KOPT-K1 (cell line): ENCODE measurements at regions not wholly inside any gene's neighbourhood (a gene's known extent, or its start where the extent isn't known, plus 50 kb on each side); places are given as distances from the start of the nearest gene placed in this dataset.

Experiments used
- H3K27ac ChIP-seq: fragments of 200-600 bp; sonication (generic); 2 replicates; pipeline ENCODE4 v1.5.1; 2016; ENCODE audit warnings: antibody characterized with exemption, mild to moderate bottlenecking, low read depth, low read length; ENCODE audit not compliant: poor library complexity, severe bottlenecking
- H3K36me3 ChIP-seq: fragments of 200-600 bp; sonication (generic); 2 replicates; pipeline ENCODE4 v1.5.1; 2017; ENCODE audit warnings: antibody characterized with exemption, mild to moderate bottlenecking, low read length, moderate library complexity; ENCODE audit not compliant: insufficient read depth
- H3K9me3 ChIP-seq: fragments of 200-600 bp; sonication (generic); 2 replicates; pipeline ENCODE4 v1.5.1; 2017; ENCODE audit warnings: antibody characterized with exemption, low read length, mild to moderate bottlenecking; ENCODE audit not compliant: insufficient read depth, poor library complexity, severe bottlenecking

DNA sequence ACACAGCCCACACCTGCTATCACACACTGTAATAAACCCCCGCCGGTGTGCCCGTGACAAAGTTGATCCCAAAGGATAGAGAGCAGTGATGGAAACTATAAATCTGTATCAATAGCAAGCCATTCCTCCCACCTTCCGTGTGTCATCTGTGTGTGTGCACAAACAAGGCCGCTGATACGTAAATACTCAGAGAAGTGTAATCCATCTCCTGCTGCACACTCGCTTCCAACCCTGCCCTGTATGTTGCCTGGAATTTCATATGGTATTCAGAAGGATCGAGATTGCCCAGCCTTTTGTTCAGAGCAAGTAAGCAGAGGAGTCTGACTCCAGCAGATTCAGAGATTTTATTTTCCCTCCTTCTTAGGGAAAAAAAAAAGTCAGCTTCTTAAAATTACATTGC lies 581.1 kb upstream of the ZFHX3 start:
- H3K27ac ChIP-seq, result no peak overlapping the region
- no peaks in the 10 kb centered on the region for H3K9me3 ChIP-seq
- no peaks in the 10 kb centered on the region for H3K36me3 ChIP-seq

GRCh38 chr16:73617738-73618137 lies 569.8 kb upstream of the ZFHX3 start:
- Histone ChIP-seq H3K9me3 (no peaks in the 10 kb centered on the region), H3K36me3 (no peaks in the 10 kb centered on the region), H3K27ac (no peak overlapping the region)

DNA sequence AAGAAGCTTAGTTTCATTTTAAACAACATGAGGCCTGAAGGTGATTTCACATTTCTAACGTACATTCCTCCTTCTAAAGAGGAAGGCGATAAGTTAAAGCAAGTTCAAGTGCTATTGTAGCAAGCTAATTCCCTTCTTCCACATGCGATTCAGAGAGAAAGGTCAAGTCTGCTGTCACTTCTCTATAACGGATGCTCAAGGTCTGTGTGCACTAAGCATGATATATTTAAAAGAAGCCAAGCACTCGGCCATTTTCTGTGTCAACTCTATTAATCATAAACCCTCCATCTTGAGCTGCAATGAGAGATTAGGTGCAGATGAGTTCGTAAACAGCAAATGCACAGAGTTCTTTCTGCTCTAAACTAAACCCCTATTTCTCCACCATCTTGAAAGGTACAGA lies 568.8 kb upstream of the ZFHX3 start:
- H3K36me3 ChIP-seq, result no peaks in the 10 kb centered on the region
- no peaks in the 10 kb centered on the region for H3K9me3 ChIP-seq
- no peak overlapping the region for H3K27ac ChIP-seq

DNA sequence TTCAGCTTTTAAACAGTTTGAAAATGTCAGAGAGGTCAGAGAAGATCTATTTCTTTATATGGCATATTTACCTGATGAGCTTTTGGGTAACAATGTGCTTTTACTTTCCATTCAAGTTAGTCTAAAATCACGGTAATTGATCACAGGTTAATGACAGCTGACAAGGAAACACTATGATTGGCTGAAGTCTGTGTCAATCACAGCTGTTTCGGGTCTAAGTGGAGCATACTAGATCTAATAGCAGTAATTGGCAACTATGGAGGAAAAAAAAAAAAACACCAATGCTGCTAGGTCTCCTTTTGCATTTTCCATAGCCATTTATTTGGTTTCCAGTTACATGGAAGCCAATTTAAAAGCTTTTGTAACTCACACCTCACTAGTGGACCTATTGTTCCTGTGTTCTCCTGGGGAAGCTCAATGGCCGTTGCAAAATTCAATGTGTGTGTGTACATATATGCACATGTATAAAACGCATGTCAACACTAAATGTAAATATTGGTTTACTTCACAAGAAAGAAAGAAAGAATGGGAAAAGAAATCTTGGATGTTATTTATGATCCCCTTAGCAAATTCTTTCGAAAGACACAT lies 568.3 kb upstream of the ZFHX3 start:
- Histone ChIP-seq H3K9me3 (no peaks in the 10 kb centered on the region), H3K36me3 (no peaks in the 10 kb centered on the region), H3K27ac (no peak overlapping the region)

- H3K36me3 ChIP-seq, result no peaks in the 10 kb centered on the region
- H3K9me3 ChIP-seq, result no peaks in the 10 kb centered on the region
- H3K27ac ChIP-seq, result no peak overlapping the region
These were observed 567.4 kb upstream of the ZFHX3 start for GRCh38 chr16:73615071-73615940.

DNA sequence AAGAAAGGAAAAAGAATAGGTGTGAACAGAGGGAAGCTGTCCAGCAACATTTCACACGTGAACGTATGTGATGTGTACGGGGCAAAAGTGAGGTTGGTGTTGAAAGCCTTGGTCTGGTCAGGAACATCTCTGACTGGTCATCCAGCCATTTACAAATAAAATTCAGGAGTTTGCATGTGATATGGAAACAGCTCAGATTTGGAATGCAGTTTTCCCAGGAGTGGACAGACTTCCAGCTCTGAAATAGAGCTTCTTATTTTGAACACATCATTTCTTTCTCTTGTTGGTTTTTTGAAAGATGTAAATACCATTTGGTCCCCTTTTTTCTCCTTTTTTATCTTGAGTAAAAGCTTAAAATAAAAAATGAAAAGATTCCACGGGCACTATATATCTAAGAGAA lies 566.2 kb upstream of the ZFHX3 start:
- no peaks in the 10 kb centered on the region for H3K9me3 ChIP-seq
- no peaks in the 10 kb centered on the region for H3K36me3 ChIP-seq
- no peak overlapping the region for H3K27ac ChIP-seq

DNA sequence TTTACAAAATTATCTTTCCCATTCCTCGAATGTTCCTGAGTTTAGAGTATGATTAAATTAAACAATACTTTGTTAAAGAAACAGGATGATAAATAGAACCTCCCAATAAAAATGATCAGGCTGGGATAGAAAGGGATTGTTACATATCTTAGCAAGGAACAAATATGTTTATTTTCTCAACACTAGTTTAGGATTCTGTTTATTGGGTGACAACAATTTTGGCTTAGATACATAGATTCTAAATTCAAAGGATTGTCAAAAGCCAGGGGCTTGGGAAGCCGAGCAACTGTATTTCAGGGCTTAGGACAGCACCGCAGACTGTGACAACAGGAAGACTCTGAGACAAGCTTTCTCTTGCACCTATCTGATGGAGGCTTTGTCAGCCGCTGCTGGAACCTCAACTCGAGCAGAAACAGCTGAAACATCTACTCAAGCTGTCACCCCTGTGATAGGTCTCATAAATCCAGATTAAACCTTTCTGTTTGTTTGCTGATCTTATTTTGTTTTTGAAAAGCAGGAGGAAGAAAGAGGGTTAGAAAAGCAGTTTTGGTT lies 562.8 kb upstream of the ZFHX3 start:
- H3K36me3 ChIP-seq, result no peaks in the 10 kb centered on the region
- H3K27ac ChIP-seq, result no peak overlapping the region
- H3K9me3 ChIP-seq, result no peaks in the 10 kb centered on the region

GRCh38 chr16:73610160-73610559 lies 562.2 kb upstream of the ZFHX3 start:
- no peak overlapping the region for H3K27ac ChIP-seq
- no peaks in the 10 kb centered on the region for H3K36me3 ChIP-seq
- H3K9me3 ChIP-seq, result no peaks in the 10 kb centered on the region

GRCh38 chr16:73608911-73609310 lies 561.0 kb upstream of the ZFHX3 start:
- no peaks in the 10 kb centered on the region for H3K36me3 ChIP-seq
- H3K27ac ChIP-seq, result no peak overlapping the region
- H3K9me3 ChIP-seq, result no peaks in the 10 kb centered on the region

GRCh38 chr16:73605309-73605708 lies 557.4 kb upstream of the ZFHX3 start:
- Histone ChIP-seq H3K27ac (no peak overlapping the region), H3K9me3 (no peaks in the 10 kb centered on the region), H3K36me3 (no peaks in the 10 kb centered on the region)

DNA sequence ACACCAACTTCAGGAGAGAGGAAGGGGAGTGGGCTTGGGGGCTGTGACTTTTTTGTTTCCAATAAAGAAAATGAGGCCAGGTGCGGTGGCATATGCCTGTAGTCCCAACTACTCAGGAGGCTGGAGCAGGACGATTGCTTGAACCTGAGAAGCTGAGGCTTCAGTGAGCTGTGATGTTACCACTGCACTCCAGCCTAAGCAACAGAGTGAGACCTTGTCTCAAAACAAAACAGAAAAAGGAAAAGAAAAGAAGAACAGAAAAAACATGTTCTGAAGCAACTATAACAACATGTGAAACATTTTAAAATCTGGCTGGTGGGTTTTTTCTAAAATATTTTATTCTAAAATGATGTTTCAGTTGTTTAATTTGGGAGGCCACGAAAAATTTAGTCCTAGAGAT lies 554.0 kb upstream of the ZFHX3 start:
- H3K9me3 ChIP-seq, result no peaks in the 10 kb centered on the region
- H3K36me3 ChIP-seq, result no peaks in the 10 kb centered on the region
- H3K27ac ChIP-seq, result no peak overlapping the region

DNA sequence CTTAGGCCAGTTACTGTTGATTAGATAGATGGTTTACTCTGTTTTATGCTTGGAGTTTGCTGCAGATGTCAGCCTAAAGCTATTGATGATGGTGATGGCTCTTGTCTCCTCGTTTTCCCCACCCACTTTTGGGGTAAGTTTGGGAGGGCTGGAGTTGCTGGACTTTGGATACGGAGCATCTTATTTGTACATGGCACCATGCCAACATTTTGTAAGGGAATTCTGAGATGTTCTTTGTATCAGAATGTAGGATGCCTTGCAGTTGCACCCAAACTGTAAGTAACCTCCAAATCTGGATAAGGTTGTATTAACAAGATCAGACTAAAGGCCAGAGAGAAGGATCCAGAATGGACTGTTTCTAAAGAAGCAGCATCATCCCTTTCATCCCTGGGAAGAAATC lies 551.9 kb upstream of the ZFHX3 start:
- H3K36me3 ChIP-seq, result no peaks in the 10 kb centered on the region
- H3K9me3 ChIP-seq, result no peaks in the 10 kb centered on the region
- H3K27ac ChIP-seq, result no peak overlapping the region

DNA sequence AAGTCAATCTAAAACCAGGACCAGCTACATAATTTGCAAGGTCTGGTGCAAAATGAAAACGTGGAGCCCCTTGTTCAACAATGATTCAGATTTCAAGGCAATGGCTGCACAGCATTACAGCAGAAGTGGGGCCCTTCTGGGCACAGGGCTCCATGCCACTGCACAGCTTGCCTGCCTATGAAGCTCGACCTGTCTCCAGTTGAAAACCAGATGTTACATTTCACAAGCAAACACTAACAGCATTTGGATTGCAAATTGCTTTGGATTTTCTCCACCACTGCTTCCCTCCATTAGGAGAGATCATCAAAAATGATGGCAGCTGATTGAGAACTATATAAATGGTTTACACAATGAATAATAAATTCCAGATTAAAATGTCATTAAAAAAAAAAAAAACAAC lies 551.4 kb upstream of the ZFHX3 start:
- no peaks in the 10 kb centered on the region for H3K9me3 ChIP-seq
- H3K27ac ChIP-seq, result no peak overlapping the region
- H3K36me3 ChIP-seq, result no peaks in the 10 kb centered on the region

DNA sequence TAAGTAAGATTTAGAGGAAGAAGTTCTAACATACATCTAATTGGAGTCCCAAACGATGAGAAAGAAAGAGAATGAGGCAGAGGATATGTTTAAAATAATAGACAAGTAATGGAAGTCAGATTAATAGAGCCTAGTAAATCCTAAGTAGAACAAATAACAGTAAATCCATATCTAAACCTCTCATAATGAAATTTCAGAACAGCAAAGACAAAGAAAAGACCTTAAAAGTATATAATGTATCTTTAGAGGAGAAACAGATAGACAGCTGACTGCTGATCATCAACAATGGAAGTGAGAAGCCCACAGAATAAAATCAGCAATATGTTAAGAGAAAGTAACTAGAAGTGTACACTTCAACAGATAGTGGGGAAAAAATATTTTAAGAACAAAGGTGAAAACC lies 536.2 kb upstream of the ZFHX3 start:
- no peaks in the 10 kb centered on the region for H3K36me3 ChIP-seq
- no peaks in the 10 kb centered on the region for H3K9me3 ChIP-seq
- no peak overlapping the region for H3K27ac ChIP-seq

- no peak overlapping the region for H3K27ac ChIP-seq
- no peaks in the 10 kb centered on the region for H3K9me3 ChIP-seq
- H3K36me3 ChIP-seq, result no peaks in the 10 kb centered on the region
These were observed 524.4 kb upstream of the ZFHX3 start for GRCh38 chr16:73572135-73572828.
